ENCODE measurements at regions not wholly inside any gene's neighbourhood (a gene's known extent, or its start where the extent isn't known, plus 50 kb on each side); places are given as distances from the start of the nearest gene placed in this dataset.

DNA sequence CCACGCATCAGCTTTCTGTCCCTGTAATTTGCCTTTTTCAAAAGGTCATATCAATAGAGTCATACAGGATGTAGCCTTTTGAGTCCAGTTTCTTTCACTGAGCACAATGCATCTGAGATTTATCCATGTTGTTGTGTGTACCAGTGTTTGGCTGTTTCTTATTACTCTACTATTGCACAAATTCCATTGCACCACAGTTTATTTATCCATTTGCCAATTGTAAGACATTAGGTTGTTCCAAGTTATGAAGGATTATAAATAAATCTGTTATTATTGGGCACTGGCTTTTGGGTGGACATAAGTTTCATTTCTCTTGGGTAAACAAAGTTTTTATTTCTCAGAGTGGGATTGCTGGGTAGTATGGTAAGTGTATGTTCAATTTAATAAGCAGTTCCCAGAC is 68.3 kb upstream of the TBPL2 start:
- H3K27ac ChIP-seq (ENCODE audit: low read depth in 1 of 2, low read length in 1 of 2) = no peak overlapping the region
- no peaks in the 10 kb centered on the region for H3K9me3 ChIP-seq (ENCODE audit: control insufficient read depth in 4 of 4, insufficient read depth in 3 of 4, low read length in 3 of 4)
- peak in 1 of 3 donors; percentile 1 for DNase-seq
- TF ChIP-seq, protein P1, sequence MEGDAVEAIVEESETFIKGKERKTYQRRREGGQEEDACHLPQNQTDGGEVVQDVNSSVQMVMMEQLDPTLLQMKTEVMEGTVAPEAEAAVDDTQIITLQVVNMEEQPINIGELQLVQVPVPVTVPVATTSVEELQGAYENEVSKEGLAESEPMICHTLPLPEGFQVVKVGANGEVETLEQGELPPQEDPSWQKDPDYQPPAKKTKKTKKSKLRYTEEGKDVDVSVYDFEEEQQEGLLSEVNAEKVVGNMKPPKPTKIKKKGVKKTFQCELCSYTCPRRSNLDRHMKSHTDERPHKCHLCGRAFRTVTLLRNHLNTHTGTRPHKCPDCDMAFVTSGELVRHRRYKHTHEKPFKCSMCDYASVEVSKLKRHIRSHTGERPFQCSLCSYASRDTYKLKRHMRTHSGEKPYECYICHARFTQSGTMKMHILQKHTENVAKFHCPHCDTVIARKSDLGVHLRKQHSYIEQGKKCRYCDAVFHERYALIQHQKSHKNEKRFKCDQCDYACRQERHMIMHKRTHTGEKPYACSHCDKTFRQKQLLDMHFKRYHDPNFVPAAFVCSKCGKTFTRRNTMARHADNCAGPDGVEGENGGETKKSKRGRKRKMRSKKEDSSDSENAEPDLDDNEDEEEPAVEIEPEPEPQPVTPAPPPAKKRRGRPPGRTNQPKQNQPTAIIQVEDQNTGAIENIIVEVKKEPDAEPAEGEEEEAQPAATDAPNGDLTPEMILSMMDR (IDR thresholded peaks at IDR 0.05; ENCODE audit: control extremely low read depth, extremely low read depth) = no peak
- no peak for ATAC-seq (ENCODE audit: insufficient read depth, low FRiP score)
- 86 to 91% methylated on average over 1 of the region's 1 CpG for WGBS, 2 donors
- H3K4me1 ChIP-seq (ENCODE audit: control insufficient read depth in 5 of 5, insufficient read depth in 5 of 5, low read length in 5 of 5) = no peaks in the 10 kb centered on the region
- no peak overlapping the region for H3K9ac ChIP-seq (ENCODE audit: insufficient read depth in 1 of 2, low read length in 2 of 2)
- no peaks in the 10 kb centered on the region for H3K36me3 ChIP-seq (ENCODE audit: control insufficient read depth in 4 of 4, insufficient read depth in 4 of 4, low read length in 4 of 4)
- H3K4me3 ChIP-seq = no peak overlapping the region
- no peaks in the 10 kb centered on the region for H3K27me3 ChIP-seq (ENCODE audit: control insufficient read depth in 3 of 3, insufficient read depth in 3 of 3, low read length in 2 of 3)

DNA sequence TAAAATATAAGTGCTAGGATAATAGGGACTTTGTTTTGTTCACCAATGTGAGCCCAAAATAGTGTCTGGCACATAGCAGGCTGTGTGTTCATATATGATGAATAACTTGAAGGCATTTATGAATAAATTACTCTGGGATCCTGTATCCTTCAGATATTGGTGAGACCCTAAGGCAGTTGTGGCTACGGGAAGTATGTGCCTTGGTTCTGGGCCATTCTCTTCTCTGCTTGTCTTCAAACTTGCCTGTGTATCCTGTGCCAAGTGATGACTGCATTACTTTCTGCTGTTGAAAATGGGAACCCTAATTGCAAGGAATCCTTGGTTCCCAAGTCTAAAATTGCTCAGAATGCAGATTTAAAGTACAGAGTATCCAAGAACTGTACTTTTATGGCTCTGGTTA is 67.6 kb upstream of the KTN1 start:
- no peak overlapping the region for H3K4me3 ChIP-seq
- H3K9ac ChIP-seq (ENCODE audit: insufficient read depth in 1 of 2, low read length in 2 of 2) = no peak overlapping the region
- TF ChIP-seq, protein P1 (IDR thresholded peaks at IDR 0.05; ENCODE audit: control extremely low read depth, extremely low read depth) = no peak
- H3K27ac ChIP-seq (ENCODE audit: low read depth in 1 of 2, low read length in 1 of 2) = no peak overlapping the region
- no peaks in the 10 kb centered on the region for H3K27me3 ChIP-seq (ENCODE audit: control insufficient read depth in 3 of 3, insufficient read depth in 3 of 3, low read length in 2 of 3)
- ATAC-seq (ENCODE audit: insufficient read depth, low FRiP score) (no peak), DNase-seq (no peak)
- H3K4me1 ChIP-seq (ENCODE audit: control insufficient read depth in 5 of 5, insufficient read depth in 5 of 5, low read length in 5 of 5) = no peaks in the 10 kb centered on the region
- H3K9me3 ChIP-seq (ENCODE audit: control insufficient read depth in 4 of 4, insufficient read depth in 3 of 4, low read length in 3 of 4) = no peaks in the 10 kb centered on the region
- H3K36me3 ChIP-seq (ENCODE audit: control insufficient read depth in 4 of 4, insufficient read depth in 4 of 4, low read length in 4 of 4) = no peaks in the 10 kb centered on the region
- 76 to 88% methylated on average over 1 of the region's 1 CpG for WGBS, 2 donors

DNA sequence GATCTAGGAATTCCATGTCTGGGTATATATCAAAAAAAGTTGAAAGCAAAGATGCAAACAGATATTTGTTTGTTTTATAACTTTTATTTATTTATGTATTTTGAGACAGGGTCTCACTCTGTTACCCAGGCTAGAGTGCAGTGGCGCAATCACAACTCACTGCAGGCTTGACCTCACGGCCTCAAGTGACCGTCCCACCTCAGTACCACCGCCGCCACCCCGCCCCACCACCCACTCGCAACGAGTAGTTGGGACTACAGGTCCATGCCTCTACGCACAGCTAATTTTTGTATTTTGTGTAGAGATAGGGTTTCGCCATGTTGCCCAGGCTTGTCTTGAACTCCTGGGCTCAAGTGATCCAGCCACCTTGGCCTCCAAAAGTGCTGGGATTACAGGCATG is 66.5 kb upstream of the KTN1 start:
- ATAC-seq (ENCODE audit: insufficient read depth, low FRiP score) = no peak
- Histone ChIP-seq H3K4me1 (ENCODE audit: control insufficient read depth in 5 of 5, insufficient read depth in 5 of 5, low read length in 5 of 5) (no peaks in the 10 kb centered on the region), H3K9ac (ENCODE audit: insufficient read depth in 1 of 2, low read length in 2 of 2) (no peak overlapping the region), H3K9me3 (ENCODE audit: control insufficient read depth in 4 of 4, insufficient read depth in 3 of 4, low read length in 3 of 4) (peaks cover 0 to 2% (median 0%) of the 10 kb centered on the region in 4 donors), H3K36me3 (ENCODE audit: control insufficient read depth in 4 of 4, insufficient read depth in 4 of 4, low read length in 4 of 4) (no peaks in the 10 kb centered on the region), H3K4me3 (no peak overlapping the region), H3K27me3 (ENCODE audit: control insufficient read depth in 3 of 3, insufficient read depth in 3 of 3, low read length in 2 of 3) (no peaks in the 10 kb centered on the region), H3K27ac (ENCODE audit: low read depth in 1 of 2, low read length in 1 of 2) (no peak overlapping the region)
- TF ChIP-seq, protein P1 (IDR thresholded peaks at IDR 0.05; ENCODE audit: control extremely low read depth, extremely low read depth) = no peak
- DNase-seq = no peak
- WGBS, 2 donors = 91 to 99% methylated on average over 10 of the region's 10 CpGs

DNA sequence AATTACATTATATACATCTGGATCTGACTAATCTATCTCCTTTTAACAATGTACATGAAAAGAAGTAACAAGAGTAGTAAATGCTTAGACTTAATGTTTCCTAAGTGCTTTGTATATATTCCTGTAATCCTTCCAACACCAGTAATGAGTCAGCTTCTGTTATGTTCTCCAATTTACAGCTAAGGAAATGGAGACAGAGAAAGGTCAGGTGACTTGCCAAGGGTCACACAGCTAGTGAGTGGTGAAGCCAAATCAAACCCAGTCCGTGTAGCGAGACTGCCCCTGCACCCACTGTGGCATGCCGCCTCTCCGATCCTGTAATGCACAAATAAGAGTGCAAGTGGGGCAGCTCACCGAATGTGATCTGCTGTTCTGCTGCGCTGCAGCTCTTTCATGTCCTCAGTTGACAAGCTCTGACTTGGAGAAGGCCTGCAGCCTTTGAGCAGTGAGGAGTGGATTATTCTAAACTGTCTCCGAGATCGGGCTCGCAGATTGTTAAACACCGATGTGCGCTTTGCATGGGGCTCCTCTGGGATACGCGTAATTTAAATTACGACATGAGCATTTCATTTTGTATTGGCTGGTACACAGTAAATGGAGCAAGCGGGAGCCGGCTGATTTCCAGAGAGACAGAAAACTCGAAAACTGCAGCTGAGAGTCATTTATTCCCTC is 65.1 kb upstream of the KTN1 start:
- ATAC-seq (ENCODE audit: insufficient read depth, low FRiP score) (no peak), DNase-seq (no peak)
- Histone ChIP-seq H3K27me3 (ENCODE audit: control insufficient read depth in 3 of 3, insufficient read depth in 3 of 3, low read length in 2 of 3) (no peaks in the 10 kb centered on the region), H3K4me1 (ENCODE audit: control insufficient read depth in 5 of 5, insufficient read depth in 5 of 5, low read length in 5 of 5) (no peaks in the 10 kb centered on the region), H3K27ac (ENCODE audit: low read depth in 1 of 2, low read length in 1 of 2) (no peak overlapping the region), H3K4me3 (no peak overlapping the region), H3K9me3 (ENCODE audit: control insufficient read depth in 4 of 4, insufficient read depth in 3 of 4, low read length in 3 of 4) (peaks cover 0 to 5% (median 0%) of the 10 kb centered on the region in 4 donors), H3K9ac (ENCODE audit: insufficient read depth in 1 of 2, low read length in 2 of 2) (no peak overlapping the region), H3K36me3 (ENCODE audit: control insufficient read depth in 4 of 4, insufficient read depth in 4 of 4, low read length in 4 of 4) (no peaks in the 10 kb centered on the region)
- TF ChIP-seq, protein P1 (IDR thresholded peaks at IDR 0.05; ENCODE audit: control extremely low read depth, extremely low read depth) = no peak
- 89 to 90% methylated on average over 17 of the region's 17 CpGs for WGBS, 2 donors
